Calu3 (cell line): ENCODE measurements at regions not wholly inside any gene's neighbourhood (a gene's known extent, or its start where the extent isn't known, plus 50 kb on each side); places are given as distances from the start of the nearest gene placed in this dataset.

Source experiments
- BruUV-seq: library from RNA; stranded (reverse); fragments of 400-500 nt; replicated peaks from 2 replicates; lab custom pipeline; 2021; lab: Mats Ljungman, UMichigan
- CTCF ChIA-PET: fragments of 300-600 bp; sonication (Branson Sonifier 250); formaldehyde crosslinking; loops from one replicate; lab custom pipeline; 2022; ENCODE audit warnings: antibody characterized with exemption; lab: Charles Lee
- DNase-seq: peaks from one replicate; pipeline ENCODE4 v3.0.0; 2022
- H3K27ac Mint-ChIP-seq: one replicate; pipeline ENCODE4 v1.8.0; 2022; ENCODE audit warnings: mixed read lengths; ENCODE audit not compliant: unreplicated experiment
- H3K27me3 Mint-ChIP-seq: one replicate; pipeline ENCODE4 v1.8.0; 2022; ENCODE audit warnings: mixed read lengths; ENCODE audit not compliant: unreplicated experiment
- H3K36me3 Mint-ChIP-seq: one replicate; pipeline ENCODE4 v1.8.0; 2022; ENCODE audit warnings: mild to moderate bottlenecking, moderate library complexity, mixed read lengths; ENCODE audit not compliant: insufficient read depth, unreplicated experiment
- H3K4me1 Mint-ChIP-seq: one replicate; pipeline ENCODE4 v1.8.0; 2022; ENCODE audit warnings: mild to moderate bottlenecking, low read depth, mixed read lengths; ENCODE audit not compliant: unreplicated experiment
- H3K4me3 Mint-ChIP-seq: one replicate; pipeline ENCODE4 v1.8.0; 2022; ENCODE audit warnings: mild to moderate bottlenecking, low read depth, moderate library complexity, mixed read lengths; ENCODE audit not compliant: unreplicated experiment
- H3K9me3 Mint-ChIP-seq: one replicate; pipeline ENCODE4 v1.8.0; 2022; ENCODE audit warnings: low read depth, mixed read lengths; ENCODE audit not compliant: unreplicated experiment
- CTCF ChIP-seq: fragments of 200-600 bp; IDR thresholded peaks from one replicate; pipeline ENCODE4 v1.8.0; 2022; ENCODE audit warnings: antibody characterized with exemption; ENCODE audit not compliant: unreplicated experiment
- intact Hi-C: fragments of 100-400 bp; cut with micrococcal nuclease; formaldehyde crosslinking; loops from one replicate; pipeline ENCODE4 v1.10.0; 2022; ENCODE audit not compliant: unreplicated experiment

- BruUV-seq = no TSS peak
- H3K36me3 Mint-ChIP-seq = no peaks in the 10 kb centered on the region
- no peaks in the 10 kb centered on the region for H3K27me3 Mint-ChIP-seq
- H3K9me3 Mint-ChIP-seq = no peaks in the 10 kb centered on the region
- H3K27ac Mint-ChIP-seq = no peak overlapping the region
- CTCF ChIA-PET = no interaction called here
- intact Hi-C loops = no loop called here
- H3K4me3 Mint-ChIP-seq = no peak overlapping the region
- TF ChIP-seq CTCF = no peak
- DNase-seq = no peak
- H3K4me1 Mint-ChIP-seq = no peaks in the 10 kb centered on the region
These were observed 372.0 kb downstream of the EFNB2 start for GRCh38 chr13:106163426-106163825.

DNA sequence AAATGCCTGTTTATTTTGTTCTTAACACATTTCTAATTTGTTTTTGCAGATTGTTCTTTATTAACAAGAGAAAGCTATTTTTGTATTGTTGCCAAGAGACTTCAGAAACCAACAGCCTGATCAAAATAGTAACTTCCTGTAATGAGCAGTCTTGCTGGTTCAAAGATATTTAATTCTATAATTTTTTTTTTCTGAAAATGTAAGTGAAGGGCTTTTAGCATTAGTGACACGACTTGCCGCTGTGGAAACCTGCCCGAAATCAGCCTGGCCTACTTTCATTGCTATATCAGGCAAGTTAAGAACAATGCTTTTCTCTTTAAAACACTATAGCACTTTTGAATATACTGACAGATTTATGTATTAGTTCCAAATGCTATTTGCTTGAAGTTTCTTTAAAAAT, 374.3 kb downstream of the EFNB2 start:
- CTCF ChIA-PET = no interaction called here
- DNase-seq = no peak
- Mint-ChIP-seq H3K9me3 (no peaks in the 10 kb centered on the region), H3K4me1 (no peaks in the 10 kb centered on the region), H3K27ac (no peak overlapping the region), H3K4me3 (no peak overlapping the region), H3K27me3 (no peaks in the 10 kb centered on the region), H3K36me3 (no peaks in the 10 kb centered on the region)
- no TSS peak for BruUV-seq
- TF ChIP-seq CTCF = no peak
- intact Hi-C loops = no loop called here

GRCh38 chr13:106159295-106160195, 375.9 kb downstream of the EFNB2 start:
- Mint-ChIP-seq H3K4me3 (no peak overlapping the region), H3K27ac (no peak overlapping the region), H3K27me3 (no peaks in the 10 kb centered on the region), H3K36me3 (no peaks in the 10 kb centered on the region), H3K4me1 (no peaks in the 10 kb centered on the region), H3K9me3 (no peaks in the 10 kb centered on the region)
- no peak for DNase-seq
- no peak for TF ChIP-seq CTCF
- CTCF ChIA-PET = no interaction called here
- intact Hi-C loops = no loop called here
- BruUV-seq = no TSS peak

GRCh38 chr13:106156468-106156867, 379.0 kb downstream of the EFNB2 start:
- peaks cover 12% of the 10 kb centered on the region for H3K4me1 Mint-ChIP-seq
- intact Hi-C loops = no loop called here
- DNase-seq = peak; percentile 1
- H3K27me3 Mint-ChIP-seq = no peaks in the 10 kb centered on the region
- CTCF ChIA-PET = no interaction called here
- no peaks in the 10 kb centered on the region for H3K9me3 Mint-ChIP-seq
- BruUV-seq = no TSS peak
- H3K36me3 Mint-ChIP-seq = no peaks in the 10 kb centered on the region
- no peak overlapping the region for H3K27ac Mint-ChIP-seq
- TF ChIP-seq CTCF = no peak
- H3K4me3 Mint-ChIP-seq = no peak overlapping the region
